Tibial nerve (tissue), 4 donors: ENCODE measurements at regions not wholly inside any gene's neighbourhood (a gene's known extent, or its start where the extent isn't known, plus 50 kb on each side); places are given as distances from the start of the nearest gene placed in this dataset.

Experiments
- DNase-seq, 2 donors: peaks; one replicate each; pipeline ENCODE4 v3.0.0-alpha.2; 2019; ENCODE audit warnings: low spot score in 2 of 2
- H3K27ac ChIP-seq, 4 donors: fragments of 200-600 bp; sonication (generic) in 3 of 4; one replicate each; pipeline ENCODE4 v1.5.1; 2017 to 2019; ENCODE audit warnings: mild to moderate bottlenecking in 1 of 4
- H3K27me3 ChIP-seq, 2 donors: fragments of 200-600 bp; sonication (generic) in 1 of 2; one replicate each; pipeline versions ENCODE4 v1.5.1 to v1.6.0; 2017 to 2019
- H3K36me3 ChIP-seq, 3 donors: fragments of 200-600 bp; sonication (generic); one replicate each; pipeline ENCODE4 v1.5.1; 2018 to 2019
- H3K4me1 ChIP-seq, 4 donors: fragments of 200-600 bp; sonication (generic) in 3 of 4; one replicate each; pipeline ENCODE4 v1.5.1; 2017 to 2019
- H3K4me3 ChIP-seq, 4 donors: fragments of 200-600 bp; sonication (generic) in 3 of 4; one replicate each; pipeline ENCODE4 v1.5.1; 2017 to 2019; ENCODE audit warnings: mild to moderate bottlenecking in 1 of 4, moderate library complexity in 1 of 4
- H3K9me3 ChIP-seq, 4 donors: fragments of 200-600 bp; sonication (generic) in 3 of 4; one replicate each; pipeline ENCODE4 v1.5.1; 2017 to 2019
- CTCF ChIP-seq, 5 experiments: fragments of 200-600 bp in 3 of 5; fragments of 450-650 bp in 2 of 5; sonication (generic) in 3 of 5; IDR thresholded peaks; one replicate each; pipeline ENCODE4 v1.5.1; 2016 to 2019; ENCODE audit warnings: antibody characterized with exemption in 5 of 5, mild to moderate bottlenecking in 3 of 5, moderate library complexity in 2 of 5
- EP300 ChIP-seq, 2 donors: sonication (generic); formaldehyde crosslinking; IDR thresholded peaks; one replicate each; pipeline ENCODE4 v1.6.1; 2017; ENCODE audit warnings: antibody characterized with exemption in 2 of 2, mild to moderate bottlenecking in 1 of 2
- POLR2A ChIP-seq, 2 donors: fragments of 450-650 bp; IDR thresholded peaks; one replicate each; pipeline ENCODE4 v1.6.1; 2017; ENCODE audit warnings: antibody characterized with exemption in 2 of 2, mild to moderate bottlenecking in 2 of 2, moderate library complexity in 2 of 2
- WGBS, 2 donors: methylation state at CpG; one replicate each; pipeline ENCODE4 v1.1.5; 2018; 5-methylcytosine and 5-hydroxymethylcytosine counted together

GRCh38 chr13:106095406-106095805 lies 440.1 kb downstream of the EFNB2 start:
- Histone ChIP-seq H3K27ac (peak overlapping the region in 1 of 4 donors; percentile 1), H3K4me3 (no peak overlapping the region), H3K36me3 (no peaks in the 10 kb centered on the region), H3K27me3 (no peaks in the 10 kb centered on the region), H3K4me1 (no peaks in the 10 kb centered on the region), H3K9me3 (no peaks in the 10 kb centered on the region)
- TF ChIP-seq EP300 (IDR thresholded peaks at IDR 0.05) (no peak), CTCF (IDR thresholded peaks at IDR 0.05) (no peak), POLR2A (IDR thresholded peaks at IDR 0.05) (no peak)
- WGBS, 2 donors, result 92 to 95% methylated on average over 4 of the region's 4 CpGs
- no peak for DNase-seq

- H3K27me3 ChIP-seq, result no peaks in the 10 kb centered on the region
These were observed 445.5 kb downstream of the EFNB2 start for GRCh38 chr13:106090001-106090400.

GRCh38 chr13:106089261-106089980 lies 446.0 kb downstream of the EFNB2 start:
- no peak overlapping the region for H3K4me3 ChIP-seq
- H3K36me3 ChIP-seq, result no peaks in the 10 kb centered on the region
- 75% methylated on average over 8 of the region's 8 CpGs for WGBS, 2 donors
- no peaks in the 10 kb centered on the region for H3K27me3 ChIP-seq
- H3K27ac ChIP-seq, result no peak overlapping the region
- no peak for DNase-seq
- TF ChIP-seq EP300 (IDR thresholded peaks at IDR 0.05), result no peak
- TF ChIP-seq CTCF (IDR thresholded peaks at IDR 0.05), result no peak
- no peak for TF ChIP-seq POLR2A (IDR thresholded peaks at IDR 0.05)
- H3K9me3 ChIP-seq, result no peaks in the 10 kb centered on the region
- H3K4me1 ChIP-seq, result no peaks in the 10 kb centered on the region

More at GRCh38 chr13:106090001-106090400, 445.5 kb downstream of the EFNB2 start:
- no peak overlapping the region for H3K27ac ChIP-seq
- no peak for TF ChIP-seq CTCF (IDR thresholded peaks at IDR 0.05)
- TF ChIP-seq POLR2A (IDR thresholded peaks at IDR 0.05), result no peak
- no peak for TF ChIP-seq EP300 (IDR thresholded peaks at IDR 0.05)
- no peaks in the 10 kb centered on the region for H3K36me3 ChIP-seq
- WGBS, 2 donors, result 75 to 81% methylated on average over 2 of the region's 2 CpGs
- H3K4me3 ChIP-seq, result no peak overlapping the region
- no peak for DNase-seq
- no peaks in the 10 kb centered on the region for H3K4me1 ChIP-seq
- H3K9me3 ChIP-seq, result no peaks in the 10 kb centered on the region

GRCh38 chr13:106088085-106088484 lies 447.4 kb downstream of the EFNB2 start:
- Histone ChIP-seq H3K36me3 (no peaks in the 10 kb centered on the region), H3K4me1 (no peaks in the 10 kb centered on the region), H3K27ac (no peak overlapping the region), H3K9me3 (no peaks in the 10 kb centered on the region), H3K4me3 (no peak overlapping the region), H3K27me3 (no peaks in the 10 kb centered on the region)
- TF ChIP-seq POLR2A (IDR thresholded peaks at IDR 0.05) (no peak), CTCF (IDR thresholded peaks at IDR 0.05) (no peak), EP300 (IDR thresholded peaks at IDR 0.05) (no peak)
- DNase-seq, result no peak
- WGBS, 2 donors, result 86 to 87% methylated on average over 6 of the region's 6 CpGs

- Histone ChIP-seq H3K9me3 (no peaks in the 10 kb centered on the region), H3K27me3 (no peaks in the 10 kb centered on the region), H3K4me3 (no peak overlapping the region), H3K27ac (no peak overlapping the region), H3K36me3 (no peaks in the 10 kb centered on the region), H3K4me1 (no peaks in the 10 kb centered on the region)
- DNase-seq, result no peak
- no peak for TF ChIP-seq POLR2A (IDR thresholded peaks at IDR 0.05)
- no peak for TF ChIP-seq EP300 (IDR thresholded peaks at IDR 0.05)
- no peak for TF ChIP-seq CTCF (IDR thresholded peaks at IDR 0.05)
- WGBS, 2 donors, result 86 to 97% methylated on average over 10 of the region's 10 CpGs
These were observed 448.3 kb downstream of the EFNB2 start for GRCh38 chr13:106087201-106087600.
